ENCODE measurements at regions not wholly inside any gene's neighbourhood (a gene's known extent, or its start where the extent isn't known, plus 50 kb on each side); places are given as distances from the start of the nearest gene placed in this dataset.

- Histone ChIP-seq H3K27ac (no peak overlapping the region), H3K4me1 (peaks cover 0 to 3% (median 0%) of the 10 kb centered on the region in 4 donors), H3K27me3 (no peaks in the 10 kb centered on the region), H3K36me3 (no peaks in the 10 kb centered on the region), H3K9me3 (no peaks in the 10 kb centered on the region), H3K4me3 (no peak overlapping the region)
- DNase-seq: no peak
- TF ChIP-seq EP300 (IDR thresholded peaks at IDR 0.05) (no peak), POLR2AphosphoS5 (IDR thresholded peaks at IDR 0.05) (no peak), POLR2A (IDR thresholded peaks at IDR 0.05) (no peak)
- TF ChIP-seq, protein P1, sequence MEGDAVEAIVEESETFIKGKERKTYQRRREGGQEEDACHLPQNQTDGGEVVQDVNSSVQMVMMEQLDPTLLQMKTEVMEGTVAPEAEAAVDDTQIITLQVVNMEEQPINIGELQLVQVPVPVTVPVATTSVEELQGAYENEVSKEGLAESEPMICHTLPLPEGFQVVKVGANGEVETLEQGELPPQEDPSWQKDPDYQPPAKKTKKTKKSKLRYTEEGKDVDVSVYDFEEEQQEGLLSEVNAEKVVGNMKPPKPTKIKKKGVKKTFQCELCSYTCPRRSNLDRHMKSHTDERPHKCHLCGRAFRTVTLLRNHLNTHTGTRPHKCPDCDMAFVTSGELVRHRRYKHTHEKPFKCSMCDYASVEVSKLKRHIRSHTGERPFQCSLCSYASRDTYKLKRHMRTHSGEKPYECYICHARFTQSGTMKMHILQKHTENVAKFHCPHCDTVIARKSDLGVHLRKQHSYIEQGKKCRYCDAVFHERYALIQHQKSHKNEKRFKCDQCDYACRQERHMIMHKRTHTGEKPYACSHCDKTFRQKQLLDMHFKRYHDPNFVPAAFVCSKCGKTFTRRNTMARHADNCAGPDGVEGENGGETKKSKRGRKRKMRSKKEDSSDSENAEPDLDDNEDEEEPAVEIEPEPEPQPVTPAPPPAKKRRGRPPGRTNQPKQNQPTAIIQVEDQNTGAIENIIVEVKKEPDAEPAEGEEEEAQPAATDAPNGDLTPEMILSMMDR (IDR thresholded peaks at IDR 0.05): no peak
- intact Hi-C loops (cut with DNase I): no loop called here
- 49 to 68% methylated on average over 4 of the region's 4 CpGs for WGBS, 2 donors
Measured at GRCh38 chr2:228799208-228799588, 471.9 kb downstream of the PID1 start.

DNA sequence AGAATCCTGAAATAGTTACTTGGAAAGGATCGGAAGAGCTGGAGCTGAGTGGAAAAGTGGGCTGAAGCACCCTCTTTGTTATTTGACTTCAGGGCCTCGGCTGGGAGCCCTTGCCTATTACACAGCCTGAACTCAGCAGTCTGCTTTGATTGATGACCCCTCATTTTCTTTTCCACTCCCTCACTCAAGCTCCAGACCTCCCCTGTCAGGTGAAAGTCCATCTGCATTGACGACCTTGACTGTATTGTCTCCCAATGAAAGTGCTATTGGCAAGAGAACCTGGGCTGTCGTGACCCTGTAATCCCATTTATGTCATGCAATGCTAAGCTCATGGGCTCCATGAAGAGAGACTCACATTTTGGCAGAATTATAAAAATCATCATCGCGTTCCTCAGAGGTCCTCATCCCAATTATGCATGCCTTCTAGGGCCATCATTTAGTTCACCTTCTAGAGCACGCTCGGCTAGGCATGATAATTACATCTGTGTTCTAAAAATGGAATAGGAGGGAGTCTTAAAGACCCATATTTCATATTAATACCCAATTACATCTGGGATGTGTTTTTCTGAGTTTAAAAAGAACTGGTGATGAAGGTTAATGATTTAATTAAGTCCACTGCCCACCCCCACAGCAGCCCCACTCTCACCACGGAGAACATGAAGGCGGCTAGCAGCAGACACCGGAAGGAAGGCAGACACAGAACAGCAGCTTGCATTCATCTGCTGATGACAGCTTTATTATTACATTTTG, 472.5 kb downstream of the PID1 start:
- no peaks in the 10 kb centered on the region for H3K9me3 ChIP-seq
- H3K4me3 ChIP-seq: no peak overlapping the region
- no peak for DNase-seq
- WGBS, 2 donors: 75 to 76% methylated on average over 11 of the region's 11 CpGs
- peaks cover 0 to 3% (median 0%) of the 10 kb centered on the region in 4 donors for H3K4me1 ChIP-seq
- no peaks in the 10 kb centered on the region for H3K36me3 ChIP-seq
- no peak for TF ChIP-seq POLR2A (IDR thresholded peaks at IDR 0.05)
- peak in 1 of 4 donors; percentile 12 for TF ChIP-seq POLR2AphosphoS5 (IDR thresholded peaks at IDR 0.05)
- no peak overlapping the region for H3K27ac ChIP-seq
- no peaks in the 10 kb centered on the region for H3K27me3 ChIP-seq
- intact Hi-C loops (cut with DNase I): no loop called here

DNA sequence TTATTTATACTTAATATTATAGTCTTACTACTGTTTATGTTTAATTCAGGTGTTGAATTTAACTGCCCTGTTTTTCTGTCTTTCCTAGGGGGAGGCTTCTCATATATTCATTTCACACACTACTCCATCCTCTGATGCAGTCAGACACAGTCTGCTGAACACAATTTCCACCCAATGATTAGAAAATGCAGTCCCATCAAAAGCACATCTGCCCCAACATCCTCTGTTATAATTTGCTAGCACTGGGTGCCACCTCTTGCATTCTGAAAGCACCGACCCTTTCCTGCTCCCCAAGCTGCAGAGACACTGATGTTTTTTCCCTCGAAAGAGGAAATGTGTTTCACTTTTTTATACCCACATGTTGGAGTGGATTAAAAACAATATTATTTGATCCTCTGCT, 474.7 kb downstream of the PID1 start:
- intact Hi-C loops (cut with DNase I): no loop called here
- Histone ChIP-seq H3K36me3 (no peaks in the 10 kb centered on the region), H3K4me3 (no peak overlapping the region), H3K27ac (no peak overlapping the region), H3K9me3 (no peaks in the 10 kb centered on the region), H3K4me1 (peaks cover 0 to 3% (median 0%) of the 10 kb centered on the region in 4 donors), H3K27me3 (no peaks in the 10 kb centered on the region)
- no peak for DNase-seq
- TF ChIP-seq EP300 (IDR thresholded peaks at IDR 0.05) (no peak), POLR2A (IDR thresholded peaks at IDR 0.05) (no peak), POLR2AphosphoS5 (IDR thresholded peaks at IDR 0.05) (no peak)
- TF ChIP-seq, protein P1 (IDR thresholded peaks at IDR 0.05): no peak
- 73 to 82% methylated on average over 2 of the region's 2 CpGs for WGBS, 2 donors

DNA sequence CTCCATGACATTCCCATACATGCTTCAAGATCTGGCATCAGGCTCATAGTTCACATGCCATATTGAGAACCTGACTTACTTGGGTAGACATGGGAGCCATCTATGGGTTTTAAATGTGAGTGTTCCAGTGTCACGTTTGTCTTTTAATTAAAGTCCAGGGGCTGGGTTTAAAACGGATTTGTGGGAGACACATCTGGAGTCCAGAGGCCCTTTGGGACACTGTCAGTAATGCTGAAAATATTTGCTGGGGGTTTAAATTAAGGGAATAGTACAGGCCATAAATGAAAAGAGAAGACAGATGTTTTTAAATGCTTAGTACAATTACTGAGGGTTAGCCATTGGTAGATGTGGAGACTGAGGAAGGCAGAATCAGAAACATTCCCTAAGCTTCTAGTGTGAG, 478.0 kb downstream of the PID1 start:
- intact Hi-C loops (cut with DNase I): no loop called here
- Histone ChIP-seq H3K27me3 (no peaks in the 10 kb centered on the region), H3K4me3 (no peak overlapping the region), H3K27ac (no peak overlapping the region), H3K9me3 (no peaks in the 10 kb centered on the region), H3K36me3 (no peaks in the 10 kb centered on the region), H3K4me1 (no peaks in the 10 kb centered on the region)
- WGBS, 2 donors: 72 to 74% methylated on average over 2 of the region's 2 CpGs
- TF ChIP-seq POLR2AphosphoS5 (IDR thresholded peaks at IDR 0.05) (no peak), EP300 (IDR thresholded peaks at IDR 0.05) (no peak), POLR2A (IDR thresholded peaks at IDR 0.05) (no peak)
- TF ChIP-seq, protein P1 (IDR thresholded peaks at IDR 0.05): no peak
- DNase-seq: no peak

DNA sequence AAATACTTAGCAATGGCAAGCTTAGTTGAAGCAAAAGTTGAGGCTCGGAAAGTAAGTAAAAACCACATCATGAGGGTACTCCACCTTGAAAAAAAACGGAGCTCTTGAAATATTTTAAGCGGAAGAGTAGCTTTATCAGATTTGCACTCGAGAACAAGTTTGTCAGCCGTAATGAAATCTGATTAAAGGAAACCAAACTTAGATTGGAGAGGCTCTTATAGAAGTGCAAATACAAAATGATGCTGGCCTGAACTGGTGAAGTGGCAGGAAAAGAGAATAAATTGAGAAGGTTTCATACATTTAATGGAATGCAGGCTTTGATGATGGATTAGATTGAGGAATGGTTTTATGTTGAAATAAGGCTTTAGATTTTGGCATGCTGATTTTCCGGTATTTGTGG, 484.2 kb downstream of the PID1 start:
- Histone ChIP-seq H3K4me3 (no peak overlapping the region), H3K4me1 (no peaks in the 10 kb centered on the region), H3K27me3 (no peaks in the 10 kb centered on the region), H3K36me3 (no peaks in the 10 kb centered on the region), H3K9me3 (no peaks in the 10 kb centered on the region), H3K27ac (no peak overlapping the region)
- intact Hi-C loops (cut with DNase I): no loop called here
- TF ChIP-seq POLR2AphosphoS5 (IDR thresholded peaks at IDR 0.05): no peak
- no peak for TF ChIP-seq EP300 (IDR thresholded peaks at IDR 0.05)
- TF ChIP-seq POLR2A (IDR thresholded peaks at IDR 0.05): no peak
- TF ChIP-seq, protein P1 (IDR thresholded peaks at IDR 0.05): no peak
- no peak for DNase-seq
- 80 to 85% methylated on average over 6 of the region's 6 CpGs for WGBS, 2 donors

Data from sigmoid colon (tissue), 6 donors.